Testis (tissue), 2 donors: ENCODE measurements at regions not wholly inside any gene's neighbourhood (a gene's known extent, or its start where the extent isn't known, plus 50 kb on each side); places are given as distances from the start of the nearest gene placed in this dataset.

ENCODE experiments used
- DNase-seq: peaks from one replicate; pipeline ENCODE4 v3.0.0-alpha.2; 2019
- H3K27ac ChIP-seq, 2 donors: fragments of 200-600 bp; sonication (generic); one replicate each; pipeline ENCODE4 v1.5.1; 2019
- H3K27me3 ChIP-seq: fragments of 200-600 bp; sonication (generic); one replicate; pipeline ENCODE4 v1.5.1; 2019
- H3K36me3 ChIP-seq: fragments of 200-600 bp; sonication (generic); one replicate; pipeline ENCODE4 v1.5.1; 2017; ENCODE audit warnings: low read depth; ENCODE audit errors: missing control alignments
- H3K4me1 ChIP-seq: fragments of 200-600 bp; sonication (generic); one replicate; pipeline ENCODE4 v1.5.1; 2019
- H3K4me3 ChIP-seq, 2 donors: fragments of 200-600 bp; sonication (generic); one replicate each; pipeline ENCODE4 v1.5.1; 2017 to 2019
- H3K9me3 ChIP-seq: fragments of 200-600 bp; sonication (generic); one replicate; pipeline ENCODE4 v1.5.1; 2017
- CTCF ChIP-seq, 3 experiments: fragments of 450-650 bp in 2 of 3; fragments of 200-600 bp in 1 of 3; sonication (generic) in 1 of 3; IDR thresholded peaks; one replicate each; pipeline ENCODE4 v1.5.1; 2016 to 2019; ENCODE audit warnings: antibody characterized with exemption in 3 of 3, mild to moderate bottlenecking in 2 of 3, moderate library complexity in 1 of 3
- POLR2A ChIP-seq: fragments of 450-650 bp; IDR thresholded peaks from one replicate; pipeline ENCODE4 v1.6.1; 2017; ENCODE audit warnings: antibody characterized with exemption, mild to moderate bottlenecking, moderate library complexity
- WGBS, 2 donors: methylation state at CpG; one replicate each; pipeline ENCODE4 v1.1.5; 2018; 5-methylcytosine and 5-hydroxymethylcytosine counted together
- intact Hi-C: fragments of 100-400 bp; cut with DNase I; formaldehyde crosslinking; loops from one replicate; pipeline ENCODE4 v1.15.1; 2023; ENCODE audit warnings: low total_unique reads

GRCh38 chr5:3288325-3288724 lies 307.3 kb upstream of the IRX1 start:
- intact Hi-C loops = no loop called here
- Histone ChIP-seq H3K4me1 (no peaks in the 10 kb centered on the region), H3K27me3 (no peaks in the 10 kb centered on the region), H3K27ac (no peak overlapping the region), H3K4me3 (no peak overlapping the region), H3K9me3 (no peaks in the 10 kb centered on the region), H3K36me3 (no peaks in the 10 kb centered on the region)
- TF ChIP-seq POLR2A (no peak), CTCF (IDR thresholded peaks at IDR 0.05) (no peak)
- 80 to 82% methylated on average over 18 of the region's 18 CpGs for WGBS, 2 donors
- DNase-seq = no peak

- no peaks in the 10 kb centered on the region for H3K9me3 ChIP-seq
- no peaks in the 10 kb centered on the region for H3K27me3 ChIP-seq
- no peak overlapping the region for H3K4me3 ChIP-seq
- no peak for DNase-seq
- H3K27ac ChIP-seq = no peak overlapping the region
- no peaks in the 10 kb centered on the region for H3K4me1 ChIP-seq
- intact Hi-C loops = no loop called here
- TF ChIP-seq CTCF (IDR thresholded peaks at IDR 0.05) = no peak
- TF ChIP-seq POLR2A = no peak
- H3K36me3 ChIP-seq = no peaks in the 10 kb centered on the region
- 71 to 79% methylated on average over 8 to 9 of the region's 9 CpGs for WGBS, 2 donors
These were observed 308.1 kb upstream of the IRX1 start for GRCh38 chr5:3287516-3287915.

DNA sequence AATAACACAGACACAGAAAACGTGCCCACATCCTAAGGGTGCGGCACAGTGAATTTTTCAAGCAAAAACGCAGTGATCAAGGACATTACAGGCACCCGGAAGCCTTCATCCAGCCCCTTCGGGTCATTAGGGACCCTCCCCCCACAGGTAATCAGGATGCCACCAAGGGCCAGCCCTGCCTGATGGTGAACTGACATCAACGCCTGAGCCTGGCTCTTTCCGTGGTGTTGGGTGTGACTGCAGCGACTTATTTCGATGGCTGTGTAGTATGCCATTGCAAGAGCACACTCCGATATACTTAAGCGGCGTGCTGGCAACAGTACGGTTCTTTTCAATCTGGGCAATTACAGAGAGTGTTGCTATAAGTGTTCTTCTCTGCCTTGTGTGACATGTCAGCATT lies 310.0 kb upstream of the IRX1 start:
- Histone ChIP-seq H3K4me1 (no peaks in the 10 kb centered on the region), H3K27me3 (no peaks in the 10 kb centered on the region), H3K9me3 (no peaks in the 10 kb centered on the region), H3K4me3 (no peak overlapping the region), H3K27ac (no peak overlapping the region), H3K36me3 (no peaks in the 10 kb centered on the region)
- DNase-seq = no peak
- WGBS, 2 donors = 83 to 89% methylated on average over 8 to 13 of the region's 13 CpGs
- no peak for TF ChIP-seq POLR2A
- no peak for TF ChIP-seq CTCF (IDR thresholded peaks at IDR 0.05)
- intact Hi-C loops = no loop called here

- H3K27me3 ChIP-seq = no peaks in the 10 kb centered on the region
- TF ChIP-seq CTCF (IDR thresholded peaks at IDR 0.05) (no peak), POLR2A (no peak)
- H3K4me1 ChIP-seq = no peaks in the 10 kb centered on the region
- intact Hi-C loops = no loop called here
- WGBS, 2 donors = 65 to 67% methylated on average over 2 to 5 of the region's 5 CpGs
- H3K36me3 ChIP-seq = no peaks in the 10 kb centered on the region
- H3K27ac ChIP-seq = no peak overlapping the region
- DNase-seq = no peak
- H3K9me3 ChIP-seq = no peaks in the 10 kb centered on the region
- H3K4me3 ChIP-seq = no peak overlapping the region
These were observed 311.1 kb upstream of the IRX1 start for GRCh38 chr5:3284506-3284905.

DNA sequence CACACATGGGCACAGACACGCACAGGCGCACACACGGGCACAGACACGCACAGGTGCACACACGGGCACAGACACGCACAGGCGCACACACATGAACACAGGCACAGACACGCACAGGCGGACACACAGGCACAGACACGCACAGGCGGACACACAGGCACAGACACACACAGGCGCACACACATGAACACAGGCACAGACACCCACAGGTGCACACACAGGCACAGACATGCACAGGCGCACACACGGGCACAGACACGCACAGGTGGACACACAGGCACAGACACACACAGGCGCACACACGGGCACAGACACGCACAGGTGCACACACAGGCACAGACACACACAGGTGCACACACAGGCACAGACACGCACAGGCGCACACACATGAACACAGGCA lies 312.8 kb upstream of the IRX1 start:
- intact Hi-C loops = no loop called here
- 79 to 88% methylated on average over 18 to 20 of the region's 20 CpGs for WGBS, 2 donors

More for the DNA sequence above, 312.8 kb upstream of the IRX1 start:
- no peak overlapping the region for H3K27ac ChIP-seq
- H3K4me3 ChIP-seq = no peak overlapping the region
- H3K4me1 ChIP-seq = no peaks in the 10 kb centered on the region
- no peaks in the 10 kb centered on the region for H3K27me3 ChIP-seq
- no peak for DNase-seq
- H3K9me3 ChIP-seq = no peaks in the 10 kb centered on the region
- H3K36me3 ChIP-seq = no peaks in the 10 kb centered on the region
- TF ChIP-seq CTCF (IDR thresholded peaks at IDR 0.05) = no peak
- TF ChIP-seq POLR2A = no peak
